ENCODE measurements at regions not wholly inside any gene's neighbourhood (a gene's known extent, or its start where the extent isn't known, plus 50 kb on each side); places are given as distances from the start of the nearest gene placed in this dataset.
"Not testable (repeated sequence)": the region's sequence is repeated elsewhere in the genome, so short reads cannot be mapped to it uniquely, and the experiment has no call there.

- no peak for DNase-seq (ENCODE audit: low spot score)
- in situ Hi-C loops (cut with HindIII; ENCODE audit: low sequenced_read_pairs) = no loop called here
These were observed 414.8 kb upstream of the CCNH start for GRCh38 chr5:87827539-87827938.

DNA sequence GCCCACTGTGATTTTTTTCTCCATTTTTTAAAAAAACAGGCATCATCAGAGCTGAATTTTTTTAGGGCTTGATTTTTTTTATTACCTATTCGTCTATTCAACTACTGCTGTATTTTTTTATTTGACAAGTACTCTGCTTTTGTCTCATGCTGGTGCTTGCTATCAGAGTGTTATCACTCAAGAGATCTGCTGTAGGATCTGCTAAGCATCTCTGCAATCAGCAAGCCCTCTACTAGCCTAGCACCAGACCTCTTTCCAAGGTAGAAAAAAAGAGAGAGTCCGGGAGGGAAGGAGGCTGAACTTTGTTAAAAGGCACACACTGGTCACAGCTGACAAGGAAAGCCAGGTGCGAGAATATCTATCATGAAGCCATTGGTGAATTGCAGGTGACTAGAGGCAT, 413.8 kb upstream of the CCNH start:
- in situ Hi-C loops (cut with HindIII; ENCODE audit: low sequenced_read_pairs) = no loop called here
- no peak for DNase-seq (ENCODE audit: low spot score)

DNA sequence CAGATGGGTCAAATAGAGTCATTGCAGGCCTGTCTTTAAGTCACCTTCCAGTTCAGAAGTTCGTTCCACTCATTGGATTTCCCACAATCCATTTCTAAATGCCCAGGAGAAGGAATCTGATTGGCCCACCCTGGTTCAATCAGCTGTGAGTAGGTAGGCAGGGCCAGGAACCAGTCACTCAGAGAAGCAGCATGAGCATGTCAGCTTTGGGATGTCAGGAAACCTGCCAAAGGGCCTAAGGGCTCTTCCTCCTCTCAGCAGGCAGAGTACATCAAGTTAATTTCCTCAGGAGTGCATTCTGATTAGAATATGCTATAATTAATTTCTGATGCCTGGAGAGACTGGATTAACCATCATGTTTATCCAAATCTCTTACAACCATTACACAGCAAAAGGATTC, 412.9 kb upstream of the CCNH start:
- DNase-seq (ENCODE audit: low spot score) = peak; percentile 32
- in situ Hi-C loops (cut with HindIII; ENCODE audit: low sequenced_read_pairs) = no loop called here

GRCh38 chr5:87807783-87808182, 395.1 kb upstream of the CCNH start:
- no peak for DNase-seq (ENCODE audit: low spot score)
- in situ Hi-C loops (cut with HindIII; ENCODE audit: low sequenced_read_pairs) = no loop called here

DNA sequence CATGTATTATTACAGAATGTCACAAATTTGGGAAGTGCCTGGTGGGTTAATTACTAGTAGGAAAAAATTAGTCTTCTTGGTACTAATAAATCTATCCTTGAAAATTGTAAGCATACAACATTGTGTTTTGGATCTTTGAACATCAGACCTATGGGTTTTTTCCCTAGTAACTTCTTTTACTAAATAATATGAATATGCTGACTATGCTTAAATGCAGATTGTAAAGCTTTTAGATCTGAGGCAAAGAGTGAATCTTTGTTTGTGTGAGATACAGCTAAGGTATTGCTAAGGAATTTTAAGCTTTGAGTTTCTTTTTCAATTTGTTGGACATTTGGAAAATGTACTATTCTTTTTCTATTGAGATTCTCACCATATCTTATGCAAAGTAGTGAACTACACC, 390.6 kb upstream of the CCNH start:
- no peak for DNase-seq (ENCODE audit: low spot score)
- in situ Hi-C loops (cut with HindIII; ENCODE audit: low sequenced_read_pairs) = no loop called here

DNA sequence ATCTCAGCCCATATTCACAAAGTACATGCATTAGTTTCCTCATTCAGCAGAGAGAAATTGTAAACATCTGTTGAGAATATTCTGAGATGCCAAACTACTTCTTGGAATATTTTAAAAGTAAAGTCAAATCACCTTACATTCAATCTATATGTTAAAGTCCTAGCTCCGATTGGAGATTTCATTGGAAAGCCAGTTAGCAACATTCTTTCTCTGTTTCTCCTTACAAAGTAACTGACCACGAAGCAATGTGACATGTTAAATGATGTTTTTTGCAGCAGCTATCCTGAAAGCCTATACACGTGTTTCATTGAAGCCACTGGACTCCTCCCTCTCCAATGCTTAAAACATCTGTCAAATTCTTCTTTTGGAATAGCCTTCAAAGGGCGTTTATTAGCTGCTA, 379.1 kb upstream of the CCNH start:
- no peak for DNase-seq (ENCODE audit: low spot score)
- in situ Hi-C loops (cut with HindIII; ENCODE audit: low sequenced_read_pairs) = no loop called here

GRCh38 chr5:87788416-87788815, 375.7 kb upstream of the CCNH start:
- no peak for DNase-seq (ENCODE audit: low spot score)
- in situ Hi-C loops (cut with HindIII; ENCODE audit: low sequenced_read_pairs) = no loop called here

GRCh38 chr5:87787625-87788256, 375.0 kb upstream of the CCNH start:
- in situ Hi-C loops (cut with HindIII; ENCODE audit: low sequenced_read_pairs) = no loop called here
- no peak for DNase-seq (ENCODE audit: low spot score)

GRCh38 chr5:87787086-87787485, 374.4 kb upstream of the CCNH start:
- in situ Hi-C loops (cut with HindIII; ENCODE audit: low sequenced_read_pairs) = no loop called here

GRCh38 chr5:87786471-87786870, 373.7 kb upstream of the CCNH start:
- no peak for DNase-seq (ENCODE audit: low spot score)
- in situ Hi-C loops (cut with HindIII; ENCODE audit: low sequenced_read_pairs) = no loop called here

More at GRCh38 chr5:87787086-87787485, 374.4 kb upstream of the CCNH start:
- DNase-seq (ENCODE audit: low spot score) = no peak

DNA sequence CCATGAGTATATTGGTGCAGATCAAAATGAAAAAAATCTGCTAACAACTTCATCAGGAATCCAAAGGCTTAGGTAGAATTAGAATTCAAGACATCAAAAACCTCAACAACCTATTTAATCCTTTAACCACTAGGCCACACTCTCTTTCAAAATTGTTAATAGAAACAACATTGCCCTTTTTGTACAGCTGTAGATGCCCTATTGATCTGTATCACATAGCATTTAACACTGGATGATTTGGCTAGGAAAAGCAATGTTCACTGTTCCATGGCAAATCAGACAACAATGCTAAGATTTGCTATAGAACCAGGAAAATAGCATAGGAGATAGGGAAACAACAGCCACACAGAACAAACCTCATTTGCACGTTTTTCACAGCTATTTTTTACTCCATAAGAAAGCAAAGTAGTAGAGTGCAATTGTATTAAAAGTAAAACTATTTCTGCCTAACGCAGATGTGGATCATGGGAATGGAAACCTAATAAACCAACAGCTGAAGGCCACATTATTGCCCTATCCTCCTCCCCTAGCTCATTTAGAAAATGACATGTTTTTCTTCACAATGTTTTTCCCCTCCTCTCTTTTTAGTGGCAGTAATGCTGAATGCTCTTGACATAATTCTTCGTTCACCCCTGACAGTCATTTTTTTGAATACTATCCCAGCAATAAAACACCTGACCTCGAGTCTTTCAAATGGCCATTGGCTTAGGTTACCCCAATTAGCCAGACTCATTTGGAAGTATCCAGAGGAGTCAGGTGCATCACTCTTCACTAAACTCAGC, 373.0 kb upstream of the CCNH start:
- in situ Hi-C loops (cut with HindIII; ENCODE audit: low sequenced_read_pairs) = no loop called here
- DNase-seq (ENCODE audit: low spot score) = peak; percentile 37

DNA sequence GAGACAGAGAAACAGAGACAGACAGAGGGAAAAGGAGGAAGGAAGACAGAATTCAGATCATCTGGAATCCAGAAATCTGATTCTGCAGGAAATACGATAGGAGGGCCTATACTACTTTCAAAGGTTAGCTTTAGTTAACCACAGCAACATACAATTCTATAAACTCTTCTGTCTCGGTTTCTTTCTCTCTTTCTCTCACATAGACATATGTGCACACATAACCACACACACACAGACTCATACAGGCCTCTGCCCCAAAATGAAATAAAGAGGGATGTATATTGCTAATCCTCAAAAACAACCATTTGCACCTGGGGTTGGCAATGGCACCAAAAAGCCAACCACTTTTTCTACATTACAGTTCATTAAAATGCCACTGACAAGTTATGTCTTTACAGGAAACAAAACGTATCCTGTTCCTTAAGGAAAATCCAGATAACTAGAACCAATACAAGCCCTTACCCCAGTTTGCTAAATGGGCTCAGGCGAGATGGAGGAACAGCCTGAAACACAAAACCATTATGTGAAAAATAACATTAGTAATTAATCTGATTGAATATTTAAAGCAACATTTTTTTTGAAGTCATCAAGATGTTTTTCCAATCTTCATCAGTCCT, 372.3 kb upstream of the CCNH start:
- DNase-seq (ENCODE audit: low spot score) = no peak
- in situ Hi-C loops (cut with HindIII; ENCODE audit: low sequenced_read_pairs) = no loop called here

- DNase-seq (ENCODE audit: low spot score) = no peak
- in situ Hi-C loops (cut with HindIII; ENCODE audit: low sequenced_read_pairs) = no loop called here
These were observed 371.6 kb upstream of the CCNH start for GRCh38 chr5:87784311-87784710.

- in situ Hi-C loops (cut with HindIII; ENCODE audit: low sequenced_read_pairs) = no loop called here
- no peak for DNase-seq (ENCODE audit: low spot score)
These were observed 370.2 kb upstream of the CCNH start for GRCh38 chr5:87782916-87783315.

DNA sequence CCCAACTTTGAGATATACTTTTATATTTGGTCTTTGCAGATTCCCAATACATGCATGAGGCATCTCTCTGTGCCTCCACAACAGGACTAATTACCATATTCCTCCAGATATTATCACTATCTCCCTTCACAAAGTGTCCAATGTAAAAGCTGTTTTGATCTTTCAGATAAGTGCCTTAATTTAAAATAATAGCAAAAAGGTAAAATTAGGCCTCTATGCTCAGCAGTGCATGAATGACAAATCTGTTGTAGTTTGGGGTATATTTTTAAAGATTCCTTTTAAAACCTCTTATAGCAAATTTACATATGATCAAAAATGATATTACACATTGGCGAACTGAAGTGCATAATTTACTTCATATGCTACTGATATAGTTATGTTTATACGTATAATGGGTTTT, 369.2 kb upstream of the CCNH start:
- no peak for DNase-seq (ENCODE audit: low spot score)
- in situ Hi-C loops (cut with HindIII; ENCODE audit: low sequenced_read_pairs) = no loop called here

DNA sequence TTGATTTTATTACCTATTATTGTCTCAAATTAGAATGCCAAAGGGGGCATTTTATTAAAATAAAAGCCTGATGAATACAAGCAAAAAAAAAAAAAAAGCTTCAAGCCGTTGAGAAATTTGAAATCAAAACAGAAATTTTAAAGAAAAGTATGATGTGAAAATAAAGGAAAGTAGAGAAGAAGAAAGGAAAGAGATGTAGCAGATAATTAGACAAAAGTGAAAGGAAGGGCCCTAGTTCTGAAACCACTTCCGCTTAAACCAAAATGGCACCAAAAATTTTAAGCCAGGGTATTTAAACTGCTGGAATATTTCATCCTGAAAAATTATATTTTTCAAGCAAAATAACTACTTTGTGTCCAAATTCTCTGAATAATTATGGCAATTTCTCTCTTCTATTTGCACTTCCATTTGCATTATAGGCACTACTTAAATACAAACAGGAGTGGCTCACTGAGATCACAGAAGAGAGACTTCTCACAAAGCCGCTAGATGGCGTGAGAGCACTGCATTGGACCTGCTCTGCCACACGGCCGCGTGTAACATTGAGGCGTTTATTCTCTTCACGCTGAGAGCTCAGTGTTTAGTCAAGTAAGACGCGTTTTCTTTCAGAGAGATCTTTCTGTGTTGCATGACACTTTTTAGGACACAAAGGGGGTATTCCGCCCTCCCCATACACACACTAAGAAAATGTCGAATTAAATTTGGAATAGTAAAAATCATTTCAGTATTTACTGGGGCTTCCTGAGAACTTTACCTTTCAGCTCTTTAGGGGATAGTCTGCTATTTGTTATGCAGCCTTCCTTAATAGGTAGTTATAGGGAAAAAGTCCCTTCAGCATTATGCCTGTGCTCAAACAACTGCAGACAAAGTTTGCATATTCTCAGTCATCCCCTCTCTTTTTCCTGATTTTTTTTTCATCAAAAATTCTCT, 368.4 kb upstream of the CCNH start:
- peak; percentile 97 for DNase-seq (ENCODE audit: low spot score)
- in situ Hi-C loops (cut with HindIII; ENCODE audit: low sequenced_read_pairs) = no loop called here

DNA sequence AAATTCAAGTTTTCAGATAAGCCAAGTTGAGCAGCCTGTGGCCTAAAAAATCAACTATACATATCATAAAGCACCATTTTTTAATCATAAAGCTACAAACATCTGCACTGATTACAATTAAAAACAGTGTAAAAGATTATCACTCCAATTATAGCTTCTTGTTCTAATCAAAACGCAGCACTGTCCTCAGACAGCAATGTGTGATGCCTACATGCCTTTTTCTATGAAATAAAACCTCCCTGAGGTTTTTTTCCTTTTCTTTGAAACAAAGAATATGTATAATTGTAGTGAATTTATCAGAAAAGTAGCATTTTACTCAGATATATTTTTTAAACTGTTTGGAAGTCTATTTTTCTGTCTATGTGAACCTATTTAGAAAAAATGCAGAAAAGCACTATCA, 366.1 kb upstream of the CCNH start:
- no peak for DNase-seq (ENCODE audit: low spot score)
- in situ Hi-C loops (cut with HindIII; ENCODE audit: low sequenced_read_pairs) = no loop called here

DNA sequence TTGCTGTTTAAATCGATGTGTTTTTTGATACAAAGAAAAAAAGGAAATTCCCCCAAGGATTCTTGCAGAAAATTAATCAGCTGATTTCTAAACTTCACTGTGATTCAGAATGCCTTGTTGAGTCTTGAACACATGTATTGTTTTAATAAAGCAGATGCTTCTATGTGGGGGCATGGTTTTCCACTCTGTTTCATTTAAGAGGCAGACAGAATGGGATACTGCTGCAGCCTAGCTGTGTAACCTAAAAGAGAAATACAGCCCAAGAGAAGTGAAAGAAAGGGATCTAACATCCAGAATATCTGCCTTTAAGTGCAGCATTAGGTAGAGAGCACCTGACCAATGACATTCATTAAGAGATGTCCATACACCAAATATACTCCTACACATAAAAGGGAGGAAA, 365.1 kb upstream of the CCNH start:
- in situ Hi-C loops (cut with HindIII; ENCODE audit: low sequenced_read_pairs) = no loop called here
- no peak for DNase-seq (ENCODE audit: low spot score)

GRCh38 chr5:87776785-87777184, 364.1 kb upstream of the CCNH start:
- DNase-seq (ENCODE audit: low spot score) = no peak
- in situ Hi-C loops (cut with HindIII; ENCODE audit: low sequenced_read_pairs) = no loop called here

DNA sequence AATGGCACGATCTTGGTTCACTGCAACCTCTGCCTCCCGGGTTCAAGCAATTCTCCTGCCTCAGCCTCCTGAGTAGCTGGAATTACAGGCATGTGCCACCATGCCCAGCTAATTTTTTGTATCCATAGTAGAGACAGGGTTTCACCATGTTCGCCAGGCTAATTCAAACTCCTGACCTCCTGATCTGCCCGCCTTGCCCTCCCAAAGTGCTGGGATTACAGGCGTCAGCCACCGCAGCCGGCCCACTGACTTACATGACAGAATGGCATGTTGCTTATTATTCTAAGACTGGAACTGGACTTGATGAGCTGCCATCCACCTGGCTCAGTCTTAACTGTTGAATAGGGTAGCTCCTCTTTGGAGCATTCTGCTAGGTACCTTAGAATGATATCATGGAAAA, 363.6 kb upstream of the CCNH start:
- in situ Hi-C loops (cut with HindIII; ENCODE audit: low sequenced_read_pairs); DNase-seq (ENCODE audit: low spot score): not testable (repeated sequence)

Data from G401 (cell line).